Osteocyte (in vitro differentiated cells): ENCODE measurements at regions not wholly inside any gene's neighbourhood (a gene's known extent, or its start where the extent isn't known, plus 50 kb on each side); places are given as distances from the start of the nearest gene placed in this dataset.

Experiments used
- DNase-seq: peaks from one replicate; pipeline ENCODE4 v3.0.0; 2021; ENCODE audit warnings: mixed read lengths; ENCODE audit not compliant: unreplicated experiment; ENCODE audit errors: extremely low spot score
- H3K27ac Mint-ChIP-seq: one replicate; pipeline ENCODE4 v1.8.0; 2021; ENCODE audit warnings: mild to moderate bottlenecking, mixed read lengths; ENCODE audit not compliant: unreplicated experiment
- H3K27me3 Mint-ChIP-seq: one replicate; pipeline ENCODE4 v1.8.0; 2021; ENCODE audit warnings: mixed read lengths; ENCODE audit not compliant: unreplicated experiment
- H3K36me3 Mint-ChIP-seq: one replicate; pipeline ENCODE4 v1.8.0; 2021; ENCODE audit warnings: mixed read lengths; ENCODE audit not compliant: unreplicated experiment
- H3K4me1 Mint-ChIP-seq: one replicate; pipeline ENCODE4 v1.8.0; 2021; ENCODE audit warnings: mixed read lengths; ENCODE audit not compliant: unreplicated experiment
- H3K4me3 Mint-ChIP-seq: one replicate; pipeline ENCODE4 v1.8.0; 2021; ENCODE audit warnings: mild to moderate bottlenecking, moderate library complexity, mixed read lengths; ENCODE audit not compliant: unreplicated experiment
- H3K9me3 Mint-ChIP-seq: one replicate; pipeline ENCODE4 v1.8.0; 2021; ENCODE audit warnings: mixed read lengths; ENCODE audit not compliant: unreplicated experiment
- CTCF ChIP-seq: fragments of 200-600 bp; sonication (generic); IDR thresholded peaks from 2 replicates; pipeline ENCODE4 v1.5.0; 2021; ENCODE audit warnings: antibody characterized with exemption, mild to moderate bottlenecking, moderate library complexity

- H3K4me1 Mint-ChIP-seq, result peaks cover 12% of the 10 kb centered on the region
- TF ChIP-seq CTCF, result no peak
- peaks cover 6% of the 10 kb centered on the region for H3K9me3 Mint-ChIP-seq
- H3K27me3 Mint-ChIP-seq, result no peaks in the 10 kb centered on the region
- DNase-seq, result no peak
- no peak overlapping the region for H3K27ac Mint-ChIP-seq
- H3K4me3 Mint-ChIP-seq, result no peak overlapping the region
- peaks cover 2% of the 10 kb centered on the region for H3K36me3 Mint-ChIP-seq
Observed at GRCh38 chr4:187208651-187209050, 485.0 kb upstream of the FAT1 start.

GRCh38 chr4:187209921-187210613 lies 486.4 kb upstream of the FAT1 start:
- Mint-ChIP-seq H3K9me3 (peaks cover 6% of the 10 kb centered on the region), H3K4me1 (peaks cover 2% of the 10 kb centered on the region), H3K27ac (no peak overlapping the region), H3K27me3 (no peaks in the 10 kb centered on the region), H3K4me3 (no peak overlapping the region), H3K36me3 (peaks cover 2% of the 10 kb centered on the region)
- no peak for DNase-seq
- no peak for TF ChIP-seq CTCF

DNA sequence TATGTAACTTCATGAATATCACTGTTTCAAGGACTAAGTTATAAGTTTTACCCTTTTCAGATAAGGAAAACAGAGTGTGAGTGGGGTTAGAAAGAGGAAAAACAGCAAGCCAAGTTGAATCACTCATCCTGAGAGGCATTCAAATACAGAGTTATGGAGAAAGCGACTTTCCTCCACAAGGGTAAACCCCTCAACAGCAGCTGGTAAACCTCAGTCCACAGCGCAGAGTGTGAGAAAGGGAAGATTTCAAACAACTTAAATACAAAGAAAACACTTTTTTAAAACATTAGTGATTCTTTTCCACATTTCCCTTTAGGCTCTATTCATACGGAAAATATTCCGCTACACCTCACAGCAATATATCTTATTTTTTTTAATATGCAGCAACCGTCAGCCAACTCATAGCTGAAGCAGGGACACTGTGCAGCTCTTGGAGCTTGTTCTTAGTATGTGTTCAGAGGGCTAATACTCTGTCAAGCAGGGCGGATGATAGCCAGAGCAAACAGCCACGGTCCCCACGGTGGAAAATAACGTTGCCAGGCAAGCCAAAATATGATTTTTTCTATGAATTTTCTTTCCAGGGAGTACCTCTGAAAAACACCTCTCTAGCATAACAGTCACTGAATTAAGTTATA lies 488.9 kb upstream of the FAT1 start:
- no peaks in the 10 kb centered on the region for H3K9me3 Mint-ChIP-seq
- peaks cover 2% of the 10 kb centered on the region for H3K4me1 Mint-ChIP-seq
- H3K4me3 Mint-ChIP-seq, result no peak overlapping the region
- no peaks in the 10 kb centered on the region for H3K27me3 Mint-ChIP-seq
- no peak for TF ChIP-seq CTCF
- H3K27ac Mint-ChIP-seq, result no peak overlapping the region
- no peak for DNase-seq
- no peaks in the 10 kb centered on the region for H3K36me3 Mint-ChIP-seq

DNA sequence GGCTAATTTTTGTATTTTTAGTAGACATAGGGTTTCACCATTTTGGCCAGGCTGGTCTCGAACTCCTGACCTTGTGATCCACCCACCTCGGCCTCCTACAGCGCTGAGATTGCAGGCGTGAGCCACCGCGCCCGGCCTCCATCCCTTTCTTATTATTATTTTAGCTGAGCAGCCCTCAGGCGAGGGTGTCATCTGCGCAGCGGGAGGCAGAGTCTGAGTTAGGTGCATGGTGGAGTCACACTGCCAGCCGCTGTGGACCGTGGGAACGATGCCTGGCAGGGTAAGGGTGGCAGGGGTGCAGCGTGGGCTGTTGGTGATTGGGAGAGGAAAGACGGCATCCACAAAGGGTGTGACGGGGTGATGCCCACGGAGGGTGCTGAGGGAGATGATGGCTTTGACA lies 491.8 kb upstream of the FAT1 start:
- H3K27ac Mint-ChIP-seq, result no peak overlapping the region
- no peaks in the 10 kb centered on the region for H3K9me3 Mint-ChIP-seq
- H3K4me3 Mint-ChIP-seq, result no peak overlapping the region
- TF ChIP-seq CTCF, result no peak
- H3K4me1 Mint-ChIP-seq, result no peaks in the 10 kb centered on the region
- H3K27me3 Mint-ChIP-seq, result no peaks in the 10 kb centered on the region
- DNase-seq, result no peak
- no peaks in the 10 kb centered on the region for H3K36me3 Mint-ChIP-seq

DNA sequence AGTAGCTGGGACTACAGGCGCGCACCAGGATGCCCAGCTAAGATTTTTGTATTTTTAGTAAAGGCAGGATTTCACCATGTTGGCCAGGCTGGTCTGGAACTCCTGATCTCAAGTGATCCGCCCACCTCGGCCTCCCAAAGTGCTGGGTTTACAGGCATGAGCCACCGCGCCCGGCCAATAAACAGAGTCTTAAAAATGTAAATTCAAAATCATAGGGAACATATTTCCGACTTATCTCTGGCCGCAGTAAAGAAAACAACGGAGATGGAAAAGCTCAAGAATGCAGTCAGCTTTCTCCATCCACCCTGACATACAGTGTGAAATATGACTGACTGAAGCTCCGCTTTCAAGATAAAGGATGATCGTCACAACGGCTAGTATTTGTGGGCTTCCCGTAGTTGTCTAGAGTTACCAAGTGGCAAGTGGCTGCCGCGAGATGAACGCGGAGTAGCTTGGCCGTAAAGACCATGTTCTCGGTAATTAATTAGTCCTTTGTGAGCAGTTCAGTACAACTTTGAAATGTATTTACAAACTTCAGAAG lies 495.1 kb upstream of the FAT1 start:
- no peaks in the 10 kb centered on the region for H3K4me1 Mint-ChIP-seq
- no peak for TF ChIP-seq CTCF
- H3K27ac Mint-ChIP-seq, result no peak overlapping the region
- H3K27me3 Mint-ChIP-seq, result no peaks in the 10 kb centered on the region
- H3K4me3 Mint-ChIP-seq, result no peak overlapping the region
- H3K36me3 Mint-ChIP-seq, result no peaks in the 10 kb centered on the region
- H3K9me3 Mint-ChIP-seq, result no peaks in the 10 kb centered on the region
- DNase-seq, result no peak
